ENCODE measurements at regions not wholly inside any gene's neighbourhood (a gene's known extent, or its start where the extent isn't known, plus 50 kb on each side); places are given as distances from the start of the nearest gene placed in this dataset.

DNA sequence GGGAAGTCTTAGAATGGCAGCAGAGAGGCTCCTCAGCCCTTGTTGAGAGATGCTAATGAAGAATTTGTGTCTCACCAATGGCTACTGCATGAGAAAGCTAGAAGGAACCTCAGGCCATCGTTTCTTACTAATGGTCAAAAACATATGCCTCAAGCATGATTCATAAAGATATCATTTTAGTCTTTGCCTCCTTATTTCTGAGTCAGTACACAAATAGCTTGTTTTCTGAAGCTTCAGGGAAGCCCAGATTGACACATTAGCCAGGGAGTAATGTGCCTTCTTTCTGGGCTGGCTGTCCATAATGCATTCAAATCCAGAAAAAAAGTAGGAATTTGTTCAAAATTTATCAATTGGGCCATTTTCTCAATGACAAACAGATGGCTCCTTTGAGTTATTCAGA is 169.4 kb upstream of the ZBED5 start:
- Mint-ChIP-seq H3K4me1 (no peaks in the 10 kb centered on the region), H3K27ac (no peak overlapping the region), H3K36me3 (no peaks in the 10 kb centered on the region), H3K27me3 (peaks cover 15% of the 10 kb centered on the region), H3K4me3 (no peak overlapping the region), H3K9me3 (no peaks in the 10 kb centered on the region)
- CTCF ChIA-PET: interaction anchor here (0.7 to 7.4 kb wide), 22 partner anchors 8 to 767 kb away, joined by 3 to 63 read pairs (median 6); no protein-coding TSS in a partner anchor
- DNase-seq: no peak

DNA sequence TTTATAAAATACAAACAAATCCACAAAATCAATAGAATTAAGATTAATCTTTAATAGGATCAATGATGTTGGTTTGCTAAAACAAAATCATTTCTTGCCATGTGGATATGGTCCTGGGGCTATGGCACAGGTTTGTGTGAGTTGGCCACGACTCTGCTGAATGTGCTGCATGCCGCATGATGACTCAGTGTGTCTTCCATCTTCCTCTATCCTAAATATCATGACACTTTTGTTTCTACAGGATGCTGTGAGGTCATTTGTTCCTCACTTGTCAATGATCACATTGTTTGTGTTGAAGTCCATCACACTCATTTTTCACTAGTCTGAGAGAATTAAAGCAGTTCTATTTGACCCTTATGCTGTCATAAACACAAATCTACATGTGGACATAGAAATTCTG is 167.2 kb upstream of the ZBED5 start:
- H3K27me3 Mint-ChIP-seq: peaks cover 14% of the 10 kb centered on the region
- no peaks in the 10 kb centered on the region for H3K4me1 Mint-ChIP-seq
- no peaks in the 10 kb centered on the region for H3K9me3 Mint-ChIP-seq
- no peak for DNase-seq
- CTCF ChIA-PET: interaction anchor here (1.1 to 7.4 kb wide), 7 partner anchors 10 to 763 kb away, joined by 3 to 63 read pairs (median 25); no protein-coding TSS in a partner anchor
- no peaks in the 10 kb centered on the region for H3K36me3 Mint-ChIP-seq
- no peak overlapping the region for H3K4me3 Mint-ChIP-seq
- no peak overlapping the region for H3K27ac Mint-ChIP-seq

DNA sequence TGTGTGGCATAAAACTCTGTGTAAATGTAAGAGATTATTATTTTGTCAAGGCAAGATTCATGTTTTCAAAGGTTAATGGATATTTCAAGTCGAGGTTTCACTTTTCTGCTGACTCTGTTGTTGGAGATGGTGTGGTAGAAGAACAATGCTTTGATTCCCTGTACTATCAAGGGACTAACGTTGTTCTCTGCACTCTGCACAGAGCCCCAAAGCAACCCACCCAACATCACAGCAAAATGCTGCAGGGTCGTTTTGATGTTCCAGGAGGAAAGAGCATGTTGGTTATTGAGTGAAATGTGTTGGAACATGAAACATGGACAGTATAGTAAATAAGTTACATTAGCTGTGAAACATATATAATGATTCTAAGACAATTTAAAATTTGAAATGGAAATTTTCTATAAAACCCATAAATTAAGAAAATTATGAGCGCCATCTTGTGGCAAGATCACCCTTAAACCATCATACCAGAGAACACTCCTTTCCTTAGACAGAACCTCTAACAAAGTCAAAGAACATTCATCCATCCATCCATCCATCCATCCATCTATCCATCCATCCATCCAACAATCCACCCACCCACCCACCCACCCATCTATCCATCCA is 164.4 kb upstream of the ZBED5 start:
- Mint-ChIP-seq H3K9me3 (no peaks in the 10 kb centered on the region), H3K27me3 (no peaks in the 10 kb centered on the region), H3K4me1 (no peaks in the 10 kb centered on the region), H3K4me3 (no peak overlapping the region), H3K27ac (no peak overlapping the region), H3K36me3 (no peaks in the 10 kb centered on the region)
- CTCF ChIA-PET: interaction anchor here (0.6 to 7.4 kb wide), 12 partner anchors 15 to 252 kb away, joined by 3 to 63 read pairs (median 8); partner anchors contain the start of gene ZBED5
- DNase-seq: peak; percentile 31

DNA sequence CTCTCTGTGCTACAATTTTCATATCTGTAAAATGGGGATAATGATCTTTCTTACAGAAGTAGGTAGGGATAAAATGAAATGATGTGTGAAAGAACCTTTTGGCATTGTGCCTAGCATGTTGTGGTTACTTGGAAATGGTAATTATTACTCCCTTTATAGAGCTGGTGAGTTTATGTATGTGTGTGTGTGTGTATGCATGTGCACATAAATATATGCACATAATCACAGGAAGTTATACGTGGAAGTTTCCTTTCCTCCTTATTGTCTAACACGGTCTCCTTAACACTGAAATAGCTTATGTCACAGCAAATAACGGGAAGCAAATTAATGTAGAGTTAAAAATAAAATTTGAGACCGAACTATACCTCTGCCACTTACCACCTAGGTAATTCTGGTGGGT is 163.7 kb upstream of the ZBED5 start:
- H3K4me3 Mint-ChIP-seq: no peak overlapping the region
- H3K27me3 Mint-ChIP-seq: no peaks in the 10 kb centered on the region
- no peaks in the 10 kb centered on the region for H3K4me1 Mint-ChIP-seq
- CTCF ChIA-PET: interaction anchor here (0.6 to 2.5 kb wide), 13 partner anchors 9 to 251 kb away, joined by 3 to 48 read pairs (median 4); no protein-coding TSS in a partner anchor
- H3K27ac Mint-ChIP-seq: no peak overlapping the region
- DNase-seq: no peak
- no peaks in the 10 kb centered on the region for H3K36me3 Mint-ChIP-seq
- H3K9me3 Mint-ChIP-seq: no peaks in the 10 kb centered on the region

DNA sequence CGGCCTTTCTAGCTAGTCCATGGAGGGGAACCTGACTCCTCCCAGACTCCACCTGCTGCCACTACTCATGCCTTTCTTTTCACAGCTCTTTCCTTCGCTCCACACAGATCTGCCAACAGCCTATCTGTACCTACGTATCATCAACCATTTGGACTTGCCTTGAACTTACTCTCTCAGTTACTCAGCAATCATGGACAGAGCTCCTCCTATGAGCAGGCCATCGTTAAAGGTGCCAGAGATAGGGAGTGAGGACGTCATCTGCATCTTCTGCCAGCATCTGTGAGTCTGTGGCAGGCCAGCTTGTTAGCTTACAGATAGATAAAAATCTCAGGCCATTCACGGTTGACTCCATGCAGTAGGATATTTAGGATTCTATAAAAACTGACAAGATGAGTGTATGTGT is 162.9 kb upstream of the ZBED5 start:
- H3K27me3 Mint-ChIP-seq: no peaks in the 10 kb centered on the region
- no peaks in the 10 kb centered on the region for H3K4me1 Mint-ChIP-seq
- CTCF ChIA-PET: interaction anchor here (1.2 to 2.5 kb wide), 13 partner anchors 10 to 250 kb away, joined by 3 to 48 read pairs (median 4); no protein-coding TSS in a partner anchor
- DNase-seq: no peak
- no peak overlapping the region for H3K4me3 Mint-ChIP-seq
- no peaks in the 10 kb centered on the region for H3K9me3 Mint-ChIP-seq
- H3K36me3 Mint-ChIP-seq: no peaks in the 10 kb centered on the region
- H3K27ac Mint-ChIP-seq: no peak overlapping the region

DNA sequence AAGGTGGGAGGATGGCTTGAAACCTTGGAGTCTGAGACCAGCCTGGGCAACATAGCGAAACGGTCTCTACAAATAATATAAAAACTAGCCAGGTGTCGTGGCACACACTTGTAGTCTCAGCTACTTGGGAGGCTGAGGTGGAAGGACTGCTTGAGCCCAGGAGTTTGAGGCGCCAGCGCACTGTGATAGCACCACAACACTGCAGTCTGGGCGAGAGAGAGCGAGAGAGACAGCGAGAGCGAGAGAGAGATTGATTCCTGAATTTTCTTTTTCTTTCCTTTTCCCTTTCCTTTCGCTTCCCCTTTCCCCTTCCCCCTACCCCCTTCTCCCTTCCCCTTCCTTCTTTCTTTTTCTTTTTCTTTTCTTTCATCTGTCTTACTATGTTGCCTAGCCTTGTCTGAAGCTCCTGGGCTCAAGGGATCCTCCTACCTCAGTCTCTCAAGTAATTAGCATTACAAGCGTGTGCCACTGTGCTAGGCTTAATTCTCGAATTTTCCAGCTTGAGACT is 162.4 kb upstream of the ZBED5 start:
- DNase-seq: no peak
- no peak overlapping the region for H3K4me3 Mint-ChIP-seq
- no peak overlapping the region for H3K27ac Mint-ChIP-seq
- no peaks in the 10 kb centered on the region for H3K9me3 Mint-ChIP-seq
- no peaks in the 10 kb centered on the region for H3K27me3 Mint-ChIP-seq
- CTCF ChIA-PET: interaction anchor here (1.2 to 2.5 kb wide), 13 partner anchors 10 to 250 kb away, joined by 3 to 48 read pairs (median 4); no protein-coding TSS in a partner anchor
- no peaks in the 10 kb centered on the region for H3K4me1 Mint-ChIP-seq
- H3K36me3 Mint-ChIP-seq: no peaks in the 10 kb centered on the region

DNA sequence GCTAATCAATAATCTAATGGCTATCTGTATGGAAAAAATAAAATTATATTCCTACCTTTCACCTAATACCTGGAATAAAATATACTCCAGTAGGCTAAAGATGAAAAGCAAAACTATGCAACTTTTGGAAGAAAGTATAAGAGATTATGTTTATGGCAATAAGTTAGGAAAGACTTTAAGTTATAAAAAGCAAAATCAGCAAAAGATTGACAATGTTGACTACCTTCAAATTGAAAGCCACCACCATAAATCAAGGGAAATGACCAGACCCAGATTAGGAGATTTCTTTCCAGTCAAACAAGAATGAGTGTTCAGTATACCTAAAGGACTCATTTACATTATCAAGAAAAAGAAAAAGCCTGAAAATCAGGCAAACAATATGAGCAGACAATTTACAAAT is 159.1 kb upstream of the ZBED5 start:
- H3K4me1 Mint-ChIP-seq: no peaks in the 10 kb centered on the region
- no peak overlapping the region for H3K27ac Mint-ChIP-seq

DNA sequence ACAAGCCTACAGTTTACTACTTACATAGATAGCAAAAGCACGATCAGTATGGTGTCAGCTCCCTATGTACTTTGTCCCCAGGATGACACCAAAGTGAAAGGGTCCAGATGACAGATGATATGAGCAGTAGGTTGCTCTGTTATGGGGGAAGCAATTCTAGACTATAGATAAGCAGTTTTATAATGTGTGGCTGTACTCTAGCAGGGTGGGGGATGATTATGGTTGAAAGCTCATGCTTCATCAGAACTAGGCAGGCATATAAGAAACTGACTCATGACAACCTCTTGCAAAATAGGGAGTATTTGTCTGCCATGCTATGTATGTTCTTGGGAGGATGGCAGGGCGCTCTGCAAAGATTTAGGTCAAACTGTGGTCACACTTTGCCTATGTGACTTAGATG is 158.2 kb upstream of the ZBED5 start:
- Mint-ChIP-seq H3K4me1 (no peaks in the 10 kb centered on the region), H3K27me3 (peaks cover 3% of the 10 kb centered on the region), H3K9me3 (no peaks in the 10 kb centered on the region), H3K4me3 (no peak overlapping the region), H3K36me3 (no peaks in the 10 kb centered on the region), H3K27ac (no peak overlapping the region)
- no peak for DNase-seq
- CTCF ChIA-PET: interaction anchor here (1.3 to 1.6 kb wide), 2 partner anchors 11 to 223 kb away, joined by 6 to 8 read pairs; no protein-coding TSS in a partner anchor

More for the DNA sequence above, 159.1 kb upstream of the ZBED5 start:
- Mint-ChIP-seq H3K27me3 (no peaks in the 10 kb centered on the region), H3K4me3 (no peak overlapping the region), H3K9me3 (no peaks in the 10 kb centered on the region), H3K36me3 (no peaks in the 10 kb centered on the region)
- DNase-seq: no peak
- CTCF ChIA-PET: interaction anchor here (2.6 kb wide), 1 partner anchor 224 kb away, joined by 10 read pairs; no protein-coding TSS in a partner anchor

DNA sequence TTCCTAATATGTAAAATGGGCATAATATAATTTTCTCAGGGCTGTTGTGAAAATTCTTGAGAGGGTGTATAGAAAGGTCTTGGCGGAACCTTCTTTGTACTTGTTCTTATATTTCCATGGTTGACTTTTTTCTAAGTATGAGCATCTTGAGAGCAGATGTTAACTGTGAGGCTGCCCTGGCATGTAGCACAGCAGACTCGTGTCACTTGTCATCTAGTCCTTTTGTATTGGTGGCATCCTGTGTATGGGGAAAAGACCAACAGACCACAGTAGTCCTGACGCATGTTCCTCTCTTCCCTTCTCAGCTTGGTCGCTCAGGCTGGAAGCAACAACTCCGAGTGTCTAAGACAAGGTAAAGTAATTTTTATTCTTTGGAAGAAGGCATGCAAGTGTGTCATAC is 153.8 kb upstream of the ZBED5 start:
- no peak overlapping the region for H3K27ac Mint-ChIP-seq
- CTCF ChIA-PET: interaction anchor here (1.2 to 1.4 kb wide), 2 partner anchors 16 to 219 kb away, joined by 3 to 4 read pairs; no protein-coding TSS in a partner anchor
- peaks cover 28% of the 10 kb centered on the region for H3K27me3 Mint-ChIP-seq
- H3K9me3 Mint-ChIP-seq: no peaks in the 10 kb centered on the region
- no peaks in the 10 kb centered on the region for H3K36me3 Mint-ChIP-seq
- H3K4me3 Mint-ChIP-seq: no peak overlapping the region
- H3K4me1 Mint-ChIP-seq: no peaks in the 10 kb centered on the region
- DNase-seq: no peak

DNA sequence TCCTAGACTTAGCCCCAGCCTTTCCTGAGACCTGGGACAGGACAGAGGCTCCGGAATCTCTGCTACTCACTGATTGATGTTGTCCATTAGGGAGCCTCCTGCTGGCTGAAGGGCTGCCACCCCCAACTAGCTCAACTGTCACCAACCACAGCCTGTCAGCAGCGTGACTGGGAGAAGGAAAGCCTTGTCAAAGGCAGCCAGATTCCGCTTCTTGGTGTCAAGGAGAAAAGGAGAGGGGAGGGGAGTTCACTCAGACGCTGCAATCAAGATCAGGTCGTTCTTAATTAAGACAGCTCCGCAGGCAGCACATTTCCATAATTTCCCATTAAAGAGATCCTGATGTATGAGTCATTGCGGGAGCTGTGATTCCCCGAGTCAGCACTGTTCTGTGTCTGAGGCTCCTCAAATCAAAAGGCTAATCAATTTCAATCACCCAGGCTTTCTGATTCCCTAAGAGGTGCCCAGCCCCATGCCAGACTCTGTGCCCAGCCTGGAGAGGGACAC is 152.8 kb upstream of the ZBED5 start:
- peak; percentile 34 for DNase-seq
- Mint-ChIP-seq H3K4me3 (no peak overlapping the region), H3K27ac (no peak overlapping the region), H3K27me3 (peaks cover 28% of the 10 kb centered on the region), H3K9me3 (no peaks in the 10 kb centered on the region), H3K4me1 (no peaks in the 10 kb centered on the region), H3K36me3 (no peaks in the 10 kb centered on the region)
- CTCF ChIA-PET: interaction anchor here (1.2 to 2.3 kb wide), 3 partner anchors 17 to 218 kb away, joined by 3 to 8 read pairs (median 4); no protein-coding TSS in a partner anchor

DNA sequence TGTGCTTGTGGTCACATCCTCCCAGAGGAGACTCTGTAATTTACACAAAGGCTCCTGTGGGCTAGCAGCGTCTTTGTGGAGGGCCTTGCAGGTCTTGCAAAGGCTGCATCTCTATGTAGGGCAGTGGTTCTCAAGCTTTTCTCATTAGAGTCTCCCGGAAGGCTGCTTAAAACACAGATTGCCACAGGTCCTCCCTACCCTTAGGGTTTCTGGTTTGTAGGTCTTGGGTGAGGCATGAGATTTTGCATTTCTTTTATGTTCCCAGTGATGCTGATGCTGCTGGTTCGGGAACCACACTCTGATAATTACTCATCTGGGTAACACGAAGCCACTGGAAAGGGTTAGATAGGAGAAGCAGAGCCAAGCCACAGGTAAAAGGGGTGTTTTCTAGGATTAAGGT is 151.3 kb upstream of the ZBED5 start:
- no peak overlapping the region for H3K27ac Mint-ChIP-seq
- CTCF ChIA-PET: interaction anchor here (1.0 to 2.3 kb wide), 2 partner anchors 12 to 75 kb away, joined by 4 to 8 read pairs; no protein-coding TSS in a partner anchor
- no peak overlapping the region for H3K4me3 Mint-ChIP-seq
- H3K27me3 Mint-ChIP-seq: peaks cover 37% of the 10 kb centered on the region
- no peaks in the 10 kb centered on the region for H3K9me3 Mint-ChIP-seq
- H3K4me1 Mint-ChIP-seq: no peaks in the 10 kb centered on the region
- no peak for DNase-seq
- no peaks in the 10 kb centered on the region for H3K36me3 Mint-ChIP-seq

DNA sequence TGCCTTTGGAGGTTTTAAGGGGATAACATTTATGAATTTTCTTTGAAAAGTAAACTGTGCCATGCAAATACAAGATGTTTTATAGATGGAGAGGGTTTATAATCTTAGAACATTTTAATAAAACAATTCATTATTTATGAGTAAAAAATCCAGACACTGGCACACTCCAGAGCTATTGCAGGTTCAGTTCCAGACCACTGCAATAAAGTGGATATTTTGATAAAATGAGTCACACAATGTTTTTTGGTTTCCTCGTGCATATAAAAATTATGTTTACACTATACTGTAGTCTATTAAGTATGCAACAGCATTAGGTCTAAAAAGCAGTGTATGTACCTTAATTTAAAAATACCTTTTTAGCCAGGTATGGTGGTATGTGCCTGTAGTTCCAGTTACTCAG is 146.2 kb upstream of the ZBED5 start:
- no peak for DNase-seq
- no peaks in the 10 kb centered on the region for H3K36me3 Mint-ChIP-seq
- peaks cover 39% of the 10 kb centered on the region for H3K27me3 Mint-ChIP-seq
- CTCF ChIA-PET: no interaction called here
- H3K4me1 Mint-ChIP-seq: no peaks in the 10 kb centered on the region
- no peak overlapping the region for H3K27ac Mint-ChIP-seq
- H3K4me3 Mint-ChIP-seq: no peak overlapping the region
- no peaks in the 10 kb centered on the region for H3K9me3 Mint-ChIP-seq

DNA sequence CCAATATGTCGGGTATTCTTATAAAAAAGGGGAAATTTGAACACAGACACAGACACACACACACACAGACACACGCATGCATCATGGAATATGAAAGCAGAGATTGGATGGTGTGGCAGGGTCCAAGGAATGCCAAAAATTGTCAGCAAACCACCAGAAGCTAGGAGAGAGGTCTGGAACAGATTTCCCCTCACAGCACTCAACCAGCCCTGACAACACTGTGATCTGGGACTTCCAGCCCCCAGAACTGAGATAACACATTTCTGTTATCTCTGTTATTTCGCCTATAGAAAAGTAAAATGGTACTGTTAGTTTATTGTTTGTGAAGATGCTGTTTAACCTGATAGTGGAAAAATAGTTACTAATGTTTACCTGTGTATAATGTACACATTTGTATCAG is 145.4 kb upstream of the ZBED5 start:
- CTCF ChIA-PET: interaction anchor here (0.8 kb wide), 1 partner anchor 24 kb away, joined by 3 read pairs; no protein-coding TSS in a partner anchor
- Mint-ChIP-seq H3K27me3 (peaks cover 35% of the 10 kb centered on the region), H3K4me3 (no peak overlapping the region), H3K27ac (no peak overlapping the region), H3K36me3 (no peaks in the 10 kb centered on the region), H3K9me3 (no peaks in the 10 kb centered on the region), H3K4me1 (no peaks in the 10 kb centered on the region)
- no peak for DNase-seq

DNA sequence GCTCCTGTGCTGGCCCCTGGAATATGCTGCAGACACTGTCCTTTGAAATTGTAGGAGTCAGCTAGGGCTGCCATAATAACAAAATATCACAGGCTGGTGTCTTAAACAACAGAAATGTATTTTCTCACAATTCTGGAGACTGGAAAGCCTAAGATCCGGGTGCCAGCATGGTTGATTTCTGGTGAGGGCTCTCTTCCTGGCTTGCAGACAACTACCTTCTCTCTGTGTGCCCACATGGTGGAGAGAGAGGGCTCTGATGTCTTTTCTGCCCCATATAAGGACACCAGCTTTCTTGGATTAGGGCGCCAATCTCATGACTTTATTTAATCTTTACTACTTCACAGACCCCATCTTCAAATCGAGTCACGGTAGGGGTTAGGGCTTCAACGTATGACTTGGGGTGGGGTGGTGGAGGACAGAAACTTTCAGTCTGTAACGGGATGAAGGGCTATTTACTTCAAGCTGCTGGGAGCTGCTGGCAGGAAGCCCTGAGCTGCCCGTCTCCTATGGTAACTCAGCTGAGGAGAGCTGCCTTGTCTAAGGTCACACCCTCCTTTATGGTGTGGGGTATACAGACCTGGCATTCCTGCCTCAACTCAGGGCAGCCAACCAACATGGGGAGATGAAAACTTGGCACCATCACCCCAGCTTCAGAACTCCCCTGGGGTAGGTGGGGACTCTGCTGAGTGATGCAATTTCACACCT is 142.9 kb upstream of the ZBED5 start:
- CTCF ChIA-PET: interaction anchor here (1.1 to 1.5 kb wide), 2 partner anchors 11 to 27 kb away, joined by 3 to 4 read pairs; no protein-coding TSS in a partner anchor
- no peaks in the 10 kb centered on the region for H3K9me3 Mint-ChIP-seq
- no peak overlapping the region for H3K27ac Mint-ChIP-seq
- H3K4me3 Mint-ChIP-seq: no peak overlapping the region
- peaks cover 30% of the 10 kb centered on the region for H3K27me3 Mint-ChIP-seq
- H3K4me1 Mint-ChIP-seq: no peaks in the 10 kb centered on the region
- DNase-seq: no peak
- H3K36me3 Mint-ChIP-seq: no peaks in the 10 kb centered on the region

All from activated naive CD4-positive, alpha-beta T cell treated with anti-CD3 and anti-CD28 coated beads, Interleukin-2, amount 10 ng/mL, durations not matched to agents 7 days and 5 days (primary cell).